Neural crest cell (in vitro differentiated cells): ENCODE measurements at regions not wholly inside any gene's neighbourhood (a gene's known extent, or its start where the extent isn't known, plus 50 kb on each side); places are given as distances from the start of the nearest gene placed in this dataset.

ENCODE experiments used
- DNase-seq: peaks from one replicate; pipeline ENCODE4 v3.0.0; 2021; ENCODE audit warnings: low read depth, mixed read lengths, low spot score
- H3K27ac Mint-ChIP-seq: one replicate; pipeline ENCODE4 v1.8.0; 2021; ENCODE audit warnings: mild to moderate bottlenecking, mixed read lengths; ENCODE audit not compliant: unreplicated experiment
- H3K27me3 Mint-ChIP-seq: 2 replicates; pipeline ENCODE4 v1.8.0; 2021; ENCODE audit warnings: low read depth, mild to moderate bottlenecking, mixed read lengths
- H3K36me3 Mint-ChIP-seq: 2 replicates; pipeline ENCODE4 v1.8.0; 2021; ENCODE audit warnings: low read depth, mild to moderate bottlenecking, mixed read lengths
- H3K4me1 Mint-ChIP-seq: 2 replicates; pipeline ENCODE4 v1.8.0; 2021; ENCODE audit warnings: mixed read lengths
- H3K4me3 Mint-ChIP-seq: one replicate; pipeline ENCODE4 v1.8.0; 2021; ENCODE audit warnings: mild to moderate bottlenecking, mixed read lengths
- H3K9me3 Mint-ChIP-seq: 2 replicates; pipeline ENCODE4 v1.8.0; 2021; ENCODE audit warnings: mixed read lengths
- CTCF ChIP-seq: fragments of 200-600 bp; sonication (generic); conservative IDR thresholded peaks from 2 replicates; pipeline ENCODE4 v1.5.0; 2021; ENCODE audit warnings: antibody characterized with exemption, mild to moderate bottlenecking

DNA sequence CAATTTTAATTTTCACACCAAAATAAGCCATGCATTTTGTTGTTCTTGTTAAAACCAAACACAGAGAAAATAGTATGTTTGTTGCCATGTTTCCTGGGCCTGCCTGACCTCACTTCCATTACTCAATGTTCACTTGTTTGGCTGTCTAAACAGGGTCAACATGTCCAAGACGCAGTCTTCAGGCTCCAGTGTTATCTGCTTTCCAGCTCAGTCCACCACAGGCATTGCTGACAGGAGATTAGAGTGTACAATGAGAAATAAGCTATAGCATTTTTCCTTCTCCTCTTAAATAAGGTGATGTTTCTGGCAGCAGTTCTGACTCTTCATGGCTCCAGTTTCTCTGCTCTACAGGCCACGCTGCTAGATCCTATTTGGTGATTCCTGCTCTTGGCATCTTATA lies 1030.5 kb downstream of the KCNT2 start:
- TF ChIP-seq CTCF: no peak
- DNase-seq: no peak
- peaks cover 4% of the 10 kb centered on the region for H3K36me3 Mint-ChIP-seq
- H3K27me3 Mint-ChIP-seq: no peaks in the 10 kb centered on the region
- H3K27ac Mint-ChIP-seq: no peak overlapping the region
- no peak overlapping the region for H3K4me3 Mint-ChIP-seq
- H3K4me1 Mint-ChIP-seq: peaks cover 4% of the 10 kb centered on the region
- H3K9me3 Mint-ChIP-seq: peaks cover 10% of the 10 kb centered on the region

DNA sequence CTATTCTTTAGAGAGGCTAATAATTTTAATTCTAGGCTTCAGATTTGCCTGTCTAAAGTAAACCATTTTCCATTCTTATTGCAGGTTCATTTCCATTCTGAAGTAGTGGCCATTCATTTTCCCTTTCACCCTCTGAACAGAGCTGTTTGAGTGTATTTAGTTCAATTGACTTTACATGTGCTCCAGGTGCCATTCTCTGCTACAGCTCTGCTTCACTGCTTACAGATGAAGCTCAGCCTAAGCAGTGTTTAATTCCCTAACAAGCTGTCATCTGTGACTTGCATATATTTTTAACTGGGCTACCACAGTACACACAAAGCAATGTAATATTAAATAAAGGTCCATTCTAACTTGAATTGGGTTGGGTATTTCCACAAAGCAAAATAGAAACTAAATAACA lies 1031.6 kb downstream of the KCNT2 start:
- no peaks in the 10 kb centered on the region for H3K27me3 Mint-ChIP-seq
- H3K9me3 Mint-ChIP-seq: peaks cover 13% of the 10 kb centered on the region
- peaks cover 4% of the 10 kb centered on the region for H3K36me3 Mint-ChIP-seq
- no peak overlapping the region for H3K4me3 Mint-ChIP-seq
- H3K4me1 Mint-ChIP-seq: peaks cover 4% of the 10 kb centered on the region
- no peak overlapping the region for H3K27ac Mint-ChIP-seq
- no peak for DNase-seq
- TF ChIP-seq CTCF: no peak

GRCh38 chr1:195574511-195574910 lies 1033.7 kb downstream of the KCNT2 start:
- Mint-ChIP-seq H3K4me3 (no peak overlapping the region), H3K9me3 (peaks cover 7% of the 10 kb centered on the region)
- TF ChIP-seq CTCF: no peak

DNA sequence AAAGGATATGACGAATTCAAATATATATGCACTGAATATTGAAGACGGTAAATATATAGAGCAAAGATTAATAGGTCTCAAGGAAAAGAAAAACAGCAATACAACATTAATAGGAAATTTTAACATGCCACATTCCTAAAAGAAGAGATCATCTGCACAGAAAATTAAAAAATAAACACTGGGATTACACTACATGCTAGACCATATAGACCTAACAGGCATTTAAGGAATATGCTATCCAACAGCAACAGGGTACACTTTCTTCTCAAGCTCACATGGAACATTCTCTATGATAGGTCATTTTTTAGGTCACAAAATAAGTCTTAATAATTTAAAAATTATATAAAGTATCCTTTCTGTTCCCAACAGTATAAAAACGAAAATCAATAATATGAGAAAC lies 1038.3 kb downstream of the KCNT2 start:
- Mint-ChIP-seq H3K9me3 (peaks cover 7% of the 10 kb centered on the region), H3K27me3 (no peaks in the 10 kb centered on the region), H3K36me3 (peaks cover 4% of the 10 kb centered on the region), H3K27ac (no peak overlapping the region), H3K4me3 (no peak overlapping the region), H3K4me1 (no peaks in the 10 kb centered on the region)
- no peak for DNase-seq
- no peak for TF ChIP-seq CTCF

More at GRCh38 chr1:195574511-195574910, 1033.7 kb downstream of the KCNT2 start:
- Mint-ChIP-seq H3K36me3 (peaks cover 4% of the 10 kb centered on the region), H3K4me1 (peaks cover 4% of the 10 kb centered on the region), H3K27me3 (no peaks in the 10 kb centered on the region), H3K27ac (no peak overlapping the region)
- no peak for DNase-seq

- no peak overlapping the region for H3K27ac Mint-ChIP-seq
- no peak for DNase-seq
- no peaks in the 10 kb centered on the region for H3K4me1 Mint-ChIP-seq
- no peaks in the 10 kb centered on the region for H3K27me3 Mint-ChIP-seq
- peaks cover 3% of the 10 kb centered on the region for H3K9me3 Mint-ChIP-seq
- H3K36me3 Mint-ChIP-seq: peaks cover 4% of the 10 kb centered on the region
- no peak for TF ChIP-seq CTCF
- no peak overlapping the region for H3K4me3 Mint-ChIP-seq
These were observed 1039.9 kb downstream of the KCNT2 start for GRCh38 chr1:195568389-195568788.

DNA sequence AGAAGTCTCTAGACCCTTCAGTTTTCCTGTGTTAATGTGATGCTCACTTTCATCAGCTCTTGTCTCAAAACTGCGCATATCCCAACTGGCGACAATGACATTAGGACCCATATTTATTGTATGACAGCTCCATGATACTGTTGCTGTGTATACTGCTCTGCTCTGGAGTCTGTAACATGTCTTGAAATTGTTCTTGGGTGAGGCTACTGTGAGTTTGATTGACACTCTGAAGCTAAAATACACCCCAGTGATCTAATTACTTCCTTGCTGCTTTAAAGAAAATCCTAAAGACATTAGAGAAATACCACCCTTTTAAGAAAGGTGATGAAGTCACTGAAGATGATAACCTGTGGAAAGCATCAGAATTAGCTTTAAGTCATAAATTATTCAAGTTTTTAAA lies 1046.2 kb downstream of the KCNT2 start:
- no peaks in the 10 kb centered on the region for H3K4me1 Mint-ChIP-seq
- no peaks in the 10 kb centered on the region for H3K36me3 Mint-ChIP-seq
- H3K9me3 Mint-ChIP-seq: peaks cover 4% of the 10 kb centered on the region
- DNase-seq: no peak
- no peak for TF ChIP-seq CTCF
- H3K27me3 Mint-ChIP-seq: no peaks in the 10 kb centered on the region
- H3K27ac Mint-ChIP-seq: no peak overlapping the region
- no peak overlapping the region for H3K4me3 Mint-ChIP-seq
